ENCODE measurements at regions not wholly inside any gene's neighbourhood (a gene's known extent, or its start where the extent isn't known, plus 50 kb on each side); places are given as distances from the start of the nearest gene placed in this dataset.

DNA sequence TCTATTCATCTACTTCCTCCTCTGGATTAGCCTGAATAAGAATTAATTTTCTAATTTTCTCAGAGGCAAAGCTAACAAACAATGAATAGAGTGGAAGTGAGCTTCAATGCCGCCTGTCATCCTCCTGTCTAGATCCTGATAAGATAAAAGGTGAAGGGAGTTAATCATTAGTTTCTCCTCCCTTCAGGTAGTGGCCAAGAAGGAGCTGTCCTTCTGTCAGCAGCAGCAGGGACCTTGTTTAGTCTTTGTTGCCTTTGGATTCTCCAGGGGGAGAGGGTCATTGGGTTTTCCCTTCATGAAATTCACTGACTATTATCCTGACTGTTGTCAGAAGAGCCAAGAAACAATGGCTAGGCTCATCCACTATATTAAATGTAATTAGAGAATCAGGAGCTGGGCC, 420.2 kb upstream of the GOT2 start:
- no peak overlapping the region for H3K4me3 ChIP-seq (ENCODE audit: low read length)
- TF ChIP-seq, protein P1, sequence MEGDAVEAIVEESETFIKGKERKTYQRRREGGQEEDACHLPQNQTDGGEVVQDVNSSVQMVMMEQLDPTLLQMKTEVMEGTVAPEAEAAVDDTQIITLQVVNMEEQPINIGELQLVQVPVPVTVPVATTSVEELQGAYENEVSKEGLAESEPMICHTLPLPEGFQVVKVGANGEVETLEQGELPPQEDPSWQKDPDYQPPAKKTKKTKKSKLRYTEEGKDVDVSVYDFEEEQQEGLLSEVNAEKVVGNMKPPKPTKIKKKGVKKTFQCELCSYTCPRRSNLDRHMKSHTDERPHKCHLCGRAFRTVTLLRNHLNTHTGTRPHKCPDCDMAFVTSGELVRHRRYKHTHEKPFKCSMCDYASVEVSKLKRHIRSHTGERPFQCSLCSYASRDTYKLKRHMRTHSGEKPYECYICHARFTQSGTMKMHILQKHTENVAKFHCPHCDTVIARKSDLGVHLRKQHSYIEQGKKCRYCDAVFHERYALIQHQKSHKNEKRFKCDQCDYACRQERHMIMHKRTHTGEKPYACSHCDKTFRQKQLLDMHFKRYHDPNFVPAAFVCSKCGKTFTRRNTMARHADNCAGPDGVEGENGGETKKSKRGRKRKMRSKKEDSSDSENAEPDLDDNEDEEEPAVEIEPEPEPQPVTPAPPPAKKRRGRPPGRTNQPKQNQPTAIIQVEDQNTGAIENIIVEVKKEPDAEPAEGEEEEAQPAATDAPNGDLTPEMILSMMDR (conservative IDR thresholded peaks at IDR 0.05; ENCODE audit: low read length), result no peak

DNA sequence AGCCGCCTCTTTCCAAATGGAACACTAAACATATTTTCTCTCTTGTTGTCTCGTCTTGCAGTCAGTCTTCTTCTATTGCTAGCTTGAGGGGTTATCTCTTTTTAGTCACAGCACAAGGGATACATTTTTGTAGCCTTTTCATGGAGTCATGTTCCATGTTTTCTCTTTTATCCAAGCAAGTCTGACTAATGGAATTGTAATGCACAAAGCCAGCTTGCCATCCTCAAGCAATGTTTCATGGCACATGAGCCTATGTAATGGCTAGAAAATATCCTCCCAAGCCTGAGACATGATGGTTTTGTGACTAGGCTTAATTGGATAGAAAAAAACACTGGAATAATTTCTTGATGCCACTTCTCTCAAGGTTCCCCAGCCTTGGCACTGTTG, 414.6 kb upstream of the GOT2 start:
- DNase-seq (ENCODE audit: low read depth), result peak; percentile 67
- no peak overlapping the region for H3K4me3 ChIP-seq (ENCODE audit: low read length)
- TF ChIP-seq, protein P1 (conservative IDR thresholded peaks at IDR 0.05; ENCODE audit: low read length), result no peak

More for the DNA sequence above, 420.2 kb upstream of the GOT2 start:
- DNase-seq (ENCODE audit: low read depth), result no peak

DNA sequence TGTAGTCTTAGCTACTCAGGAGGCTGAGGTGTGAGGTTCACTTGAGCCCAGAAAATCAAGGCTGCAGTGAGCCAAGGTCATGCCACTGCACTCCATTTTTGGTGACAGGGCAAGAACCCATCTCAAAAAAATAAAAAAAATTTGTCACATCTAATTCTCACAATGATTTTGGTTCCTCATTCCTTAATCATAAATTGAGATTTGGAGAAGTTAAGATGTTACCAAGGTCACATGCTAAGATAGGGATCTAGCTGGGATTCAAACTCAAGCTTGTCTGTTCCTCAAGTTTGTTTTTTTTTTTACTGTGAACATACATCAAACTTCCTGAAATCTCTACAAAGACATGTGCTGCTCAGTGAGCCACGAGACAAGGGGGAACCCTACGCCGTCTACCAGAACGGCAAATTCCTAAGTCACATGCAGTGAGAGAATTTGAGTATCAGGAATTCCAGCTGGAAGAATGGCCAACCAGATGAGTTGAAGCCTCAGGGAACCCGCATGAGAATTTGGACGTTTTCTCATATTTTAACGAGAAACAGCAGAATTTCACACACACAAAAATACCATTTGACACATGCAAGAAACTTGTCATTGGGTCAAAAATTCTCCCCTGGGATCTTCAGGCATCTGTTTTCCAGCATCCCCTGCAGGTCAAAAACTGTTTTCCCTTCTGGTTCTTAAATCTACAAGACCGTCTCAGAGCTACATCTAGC, 414.1 kb upstream of the GOT2 start:
- peak; percentile 84 for DNase-seq (ENCODE audit: low read depth)
- H3K4me3 ChIP-seq (ENCODE audit: low read length), result no peak overlapping the region
- TF ChIP-seq, protein P1 (conservative IDR thresholded peaks at IDR 0.05; ENCODE audit: low read length), result peak; percentile 21; the same call in 1 of the 2 replicates

DNA sequence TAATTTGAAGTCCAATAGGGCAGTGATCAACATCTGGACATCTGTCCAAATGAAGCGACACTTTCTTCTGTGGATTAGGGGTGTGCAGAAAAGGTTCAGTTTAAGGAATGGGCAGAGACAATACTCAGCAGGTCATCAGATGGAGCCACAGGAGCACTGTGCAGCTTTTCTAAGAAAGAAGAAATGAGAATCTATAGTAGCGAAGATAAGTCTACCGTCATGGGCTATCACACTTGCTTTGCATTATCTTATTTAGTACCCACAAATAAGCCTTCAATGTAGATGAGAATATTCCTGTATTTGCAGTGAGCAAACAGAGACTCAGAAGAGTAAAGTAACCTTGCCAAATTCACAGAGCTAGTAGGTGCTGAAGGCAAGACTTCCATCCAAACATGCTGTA, 412.0 kb upstream of the GOT2 start:
- no peak overlapping the region for H3K4me3 ChIP-seq (ENCODE audit: low read length)
- no peak for DNase-seq (ENCODE audit: low read depth)
- TF ChIP-seq, protein P1 (conservative IDR thresholded peaks at IDR 0.05; ENCODE audit: low read length), result no peak

DNA sequence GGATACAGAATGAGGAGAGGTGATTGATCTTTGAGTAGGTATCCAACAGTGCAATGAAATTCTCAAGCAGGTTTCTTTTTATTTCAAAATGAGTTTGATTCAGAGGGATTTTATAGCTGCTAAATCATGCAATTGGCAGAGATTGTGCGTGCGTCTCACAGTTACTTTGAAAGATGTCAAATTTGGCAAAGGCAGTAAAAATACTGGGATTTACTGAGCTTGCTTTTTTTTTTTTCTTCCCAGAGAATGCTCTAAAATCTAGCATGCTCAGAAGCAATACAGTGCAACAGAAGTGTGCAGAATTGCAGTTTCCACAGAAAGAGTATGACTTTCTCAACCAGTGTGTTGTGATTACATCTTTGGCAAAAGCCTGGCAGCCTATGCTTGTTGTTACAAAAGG, 410.7 kb upstream of the GOT2 start:
- peak; percentile 6 for DNase-seq (ENCODE audit: low read depth)
- TF ChIP-seq, protein P1 (conservative IDR thresholded peaks at IDR 0.05; ENCODE audit: low read length), result no peak
- H3K4me3 ChIP-seq (ENCODE audit: low read length), result no peak overlapping the region

DNA sequence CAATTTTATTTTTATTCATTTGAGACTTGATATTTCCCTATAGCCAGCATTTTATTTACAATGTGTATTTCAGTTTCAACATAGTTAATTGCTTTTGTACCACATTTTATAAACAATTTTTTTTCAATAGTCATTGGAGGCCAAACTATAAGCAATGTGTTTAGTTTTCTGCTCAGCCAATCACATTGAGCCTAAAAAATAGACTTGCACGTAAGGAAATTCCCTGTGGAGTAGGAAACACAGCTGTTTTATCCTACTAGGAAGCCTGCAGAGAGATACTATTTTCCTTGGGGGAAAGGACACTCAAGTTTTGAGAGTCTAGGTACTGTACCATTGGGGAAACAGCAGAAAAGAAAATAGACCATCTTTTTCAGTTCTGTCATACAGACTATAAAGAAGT, 410.2 kb upstream of the GOT2 start:
- no peak for DNase-seq (ENCODE audit: low read depth)
- TF ChIP-seq, protein P1 (conservative IDR thresholded peaks at IDR 0.05; ENCODE audit: low read length), result no peak
- H3K4me3 ChIP-seq (ENCODE audit: low read length), result no peak overlapping the region

DNA sequence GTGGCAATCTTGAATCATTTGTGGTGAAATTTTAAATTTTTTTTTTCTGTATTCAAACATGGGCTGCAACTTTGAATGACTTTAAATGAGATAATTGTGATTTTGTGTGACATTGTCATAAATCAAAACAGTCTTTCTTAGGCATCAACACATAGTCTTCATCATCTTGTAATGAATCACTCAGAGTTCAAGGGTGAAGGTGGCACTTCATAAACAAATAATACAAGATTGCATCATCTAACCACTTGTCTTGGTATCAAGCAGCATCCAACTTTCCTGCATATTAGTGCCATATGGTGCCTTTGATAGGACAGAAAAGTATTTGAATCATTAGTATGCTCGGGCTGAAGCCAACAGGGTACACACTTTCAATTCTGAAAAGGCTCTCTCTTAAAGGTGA, 392.4 kb upstream of the GOT2 start:
- peak; percentile 16 for DNase-seq (ENCODE audit: low read depth)
- H3K4me3 ChIP-seq (ENCODE audit: low read length), result no peak overlapping the region
- TF ChIP-seq, protein P1 (conservative IDR thresholded peaks at IDR 0.05; ENCODE audit: low read length), result no peak

Data from AG10803 (cell line).